ENCODE measurements at regions not wholly inside any gene's neighbourhood (a gene's known extent, or its start where the extent isn't known, plus 50 kb on each side); places are given as distances from the start of the nearest gene placed in this dataset.

- WGBS, 10 experiments = 10 to 100% (median 80%) methylated on average over 1 to 4 of the region's 4 CpGs; no CpG with 5 or more reads in 1 of the 10 experiments
- Histone ChIP-seq H3K27ac (no peak overlapping the region), H3K4me3 (no peak overlapping the region), H3K4me1 (replicated peaks in 1 of 2) (peaks cover 0 to under 1% of the 10 kb centered on the region in 2 donors)
- ATAC-seq (replicated peaks in 6 of 8) = peak in 3 of 8 experiments; percentile 66 to 95 (median 74)
- in situ Hi-C loops (cut with MboI; ENCODE audit: low pct_unique_long_range_greater_than_20kb in 2 of 9, low sequenced_read_pairs in 9 of 9, unreplicated experiment in 9 of 9) = no loop called here
Observed at GRCh38 chr2:21401022-21401698, 277.4 kb downstream of the TDRD15 start.

DNA sequence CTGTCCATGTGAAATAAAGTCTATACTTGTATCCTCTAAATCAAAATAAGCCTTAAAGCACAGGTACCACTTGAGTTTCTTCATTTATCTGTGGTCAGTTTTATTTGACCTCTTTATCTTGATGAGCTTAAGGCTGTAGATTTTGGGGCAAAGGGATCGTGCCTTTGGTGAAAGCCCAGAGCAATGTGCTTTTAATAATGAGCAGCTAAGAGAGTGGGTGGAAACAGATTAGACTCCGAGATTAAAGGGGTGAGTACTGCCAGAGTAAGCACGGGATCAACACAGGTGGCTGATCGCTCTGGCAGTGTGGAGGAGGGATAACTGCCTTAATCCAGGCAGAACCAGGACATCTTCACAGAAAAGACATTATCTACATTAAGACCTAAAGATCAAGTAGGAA is 280.4 kb downstream of the TDRD15 start:
- WGBS, 10 experiments = 3 to 100% (median 74%) methylated on average over 1 to 4 of the region's 4 CpGs; no CpG with 5 or more reads in 3 of the 10 experiments
- Histone ChIP-seq H3K4me3 (no peak overlapping the region), H3K4me1 (replicated peaks in 1 of 2) (peaks cover 0 to 15% of the 10 kb centered on the region in 2 donors), H3K27ac (no peak overlapping the region)
- in situ Hi-C loops (cut with MboI; ENCODE audit: low pct_unique_long_range_greater_than_20kb in 2 of 9, low sequenced_read_pairs in 9 of 9, unreplicated experiment in 9 of 9) = no loop called here
- ATAC-seq (replicated peaks in 6 of 8) = no peak

- ATAC-seq (replicated peaks in 6 of 8) = peak in 3 of 8 experiments; percentile 53 to 72 (median 63)
- in situ Hi-C loops (cut with MboI; ENCODE audit: low pct_unique_long_range_greater_than_20kb in 2 of 9, low sequenced_read_pairs in 9 of 9, unreplicated experiment in 9 of 9) = no loop called here
- Histone ChIP-seq H3K4me1 (replicated peaks in 1 of 2) (peaks cover 0 to 15% of the 10 kb centered on the region in 2 donors), H3K4me3 (no peak overlapping the region), H3K27ac (no peak overlapping the region)
- WGBS, 10 experiments = 5 to 100% (median 73%) methylated on average over 1 to 6 of the region's 7 CpGs
Observed at GRCh38 chr2:21404827-21405625, 281.3 kb downstream of the TDRD15 start.

GRCh38 chr2:21406386-21406785 is 282.6 kb downstream of the TDRD15 start:
- Histone ChIP-seq H3K27ac (no peak overlapping the region), H3K4me1 (replicated peaks in 1 of 2) (peaks cover 0 to 15% of the 10 kb centered on the region in 2 donors), H3K4me3 (no peak overlapping the region)
- WGBS, 10 experiments = 0 to 100% (median 43%) methylated on average over 1 of the region's 1 CpG; no CpG with 5 or more reads in 5 of the 10 experiments
- ATAC-seq (replicated peaks in 6 of 8) = peak in 4 of 8 experiments; percentile 42 to 50 (median 50)
- in situ Hi-C loops (cut with MboI; ENCODE audit: low pct_unique_long_range_greater_than_20kb in 2 of 9, low sequenced_read_pairs in 9 of 9, unreplicated experiment in 9 of 9) = no loop called here

DNA sequence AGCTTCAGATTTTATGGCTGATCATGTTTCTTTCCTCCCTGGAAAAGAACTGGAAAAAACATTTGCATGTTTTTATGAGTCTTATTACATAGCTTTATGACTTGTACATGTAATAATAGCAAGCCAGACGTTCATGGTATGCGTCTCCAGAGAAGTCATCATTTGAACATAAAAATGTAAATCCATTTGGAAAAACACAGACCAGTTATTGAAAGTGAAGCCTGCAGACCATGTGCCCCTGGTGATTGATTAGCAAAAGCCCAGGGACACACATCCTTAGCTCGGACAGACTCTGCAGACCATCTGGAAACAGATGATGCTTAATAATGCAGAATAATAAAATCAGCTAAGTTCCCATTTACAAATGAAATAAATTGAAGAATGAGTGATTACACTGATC is 283.1 kb downstream of the TDRD15 start:
- peak in 4 of 8 experiments; percentile 68 to 83 (median 78) for ATAC-seq (replicated peaks in 6 of 8)
- no peak overlapping the region for H3K27ac ChIP-seq
- in situ Hi-C loops (cut with MboI; ENCODE audit: low pct_unique_long_range_greater_than_20kb in 2 of 9, low sequenced_read_pairs in 9 of 9, unreplicated experiment in 9 of 9) = no loop called here
- WGBS, 10 experiments = 0 to 48% (median 25%) methylated on average over 1 to 3 of the region's 3 CpGs
- H3K4me3 ChIP-seq = no peak overlapping the region
- H3K4me1 ChIP-seq (replicated peaks in 1 of 2) = peaks cover 5 to 21% of the 10 kb centered on the region in 2 donors

- Histone ChIP-seq H3K4me3 (no peak overlapping the region), H3K4me1 (replicated peaks in 1 of 2) (peaks cover 14 to 30% of the 10 kb centered on the region in 2 donors), H3K27ac (no peak overlapping the region)
- peak in 1 of 8 experiments; percentile 8 for ATAC-seq (replicated peaks in 6 of 8)
- in situ Hi-C loops (cut with MboI; ENCODE audit: low pct_unique_long_range_greater_than_20kb in 2 of 9, low sequenced_read_pairs in 9 of 9, unreplicated experiment in 9 of 9) = no loop called here
- WGBS, 10 experiments = 20 to 100% (median 100%) methylated on average over 1 of the region's 1 CpG; no CpG with 5 or more reads in 6 of the 10 experiments
Observed at GRCh38 chr2:21407851-21408250, 284.1 kb downstream of the TDRD15 start.

DNA sequence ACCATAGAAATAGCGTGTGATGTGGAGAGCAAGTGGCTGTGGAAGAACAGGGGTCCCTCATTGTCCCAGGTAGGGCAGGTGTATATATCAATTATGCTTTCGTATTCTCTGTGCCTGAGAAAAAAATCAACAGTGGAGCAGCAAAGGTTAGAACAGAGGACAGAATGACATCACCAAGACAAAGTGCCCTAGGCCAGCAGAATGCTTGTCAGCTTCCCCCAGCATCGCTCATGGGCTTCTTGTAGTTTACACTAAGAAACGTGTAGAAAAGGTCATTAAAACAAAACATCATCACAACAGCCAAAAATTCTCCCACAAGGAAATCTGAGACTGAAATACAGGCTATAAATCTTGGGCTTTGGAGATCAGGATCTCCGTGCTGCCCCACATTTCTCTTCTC is 288.0 kb downstream of the TDRD15 start:
- H3K4me3 ChIP-seq = no peak overlapping the region

DNA sequence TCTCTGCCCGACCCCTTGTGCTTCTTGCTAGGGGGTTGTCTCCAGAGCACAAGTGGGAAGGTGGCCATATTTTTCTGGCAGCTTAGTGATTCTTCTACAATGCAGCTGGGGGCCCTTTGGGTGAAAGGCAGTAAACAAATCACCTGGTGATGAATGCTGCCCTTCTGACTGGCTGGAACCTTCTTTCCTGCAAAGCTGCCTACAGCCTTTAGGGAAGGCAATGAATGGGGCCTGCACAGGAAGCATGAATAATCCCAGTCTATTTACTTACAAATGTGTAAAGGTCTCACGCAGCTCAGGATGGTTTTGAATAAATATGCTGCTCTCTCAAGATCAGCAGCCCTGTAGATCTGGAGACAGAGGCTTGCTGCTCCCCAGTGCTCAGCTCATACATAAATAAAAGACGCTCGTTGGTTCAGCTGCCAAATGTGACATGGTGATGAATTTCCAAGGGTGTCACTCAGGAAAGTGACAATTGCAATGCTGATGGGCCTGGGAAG is 289.2 kb downstream of the TDRD15 start:
- WGBS, 10 experiments = 0 to 44% (median 25%) methylated on average over 1 to 4 of the region's 4 CpGs; no CpG with 5 or more reads in 4 of the 10 experiments
- ATAC-seq (replicated peaks in 6 of 8) = peak in 6 of 8 experiments; percentile 78 to 90 (median 88)
- H3K4me3 ChIP-seq = no peak overlapping the region
- H3K4me1 ChIP-seq (replicated peaks in 1 of 2) = peaks cover 20 to 23% of the 10 kb centered on the region in 2 donors
- in situ Hi-C loops (cut with MboI; ENCODE audit: low pct_unique_long_range_greater_than_20kb in 2 of 9, low sequenced_read_pairs in 9 of 9, unreplicated experiment in 9 of 9) = no loop called here
- peak overlapping the region in 1 of 2 donors; percentile 56 for H3K27ac ChIP-seq

More for the DNA sequence above, 288.0 kb downstream of the TDRD15 start:
- H3K27ac ChIP-seq = peak overlapping the region in 1 of 2 donors; percentile 23
- ATAC-seq (replicated peaks in 6 of 8) = peak in 5 of 8 experiments; percentile 48 to 78 (median 64)
- in situ Hi-C loops (cut with MboI; ENCODE audit: low pct_unique_long_range_greater_than_20kb in 2 of 9, low sequenced_read_pairs in 9 of 9, unreplicated experiment in 9 of 9) = no loop called here
- whole genome bisulfite sequencing, 10 experiments = 20 to 77% (median 57%) methylated on average over 1 to 5 of the region's 5 CpGs; no CpG with 5 or more reads in 2 of the 10 experiments
- H3K4me1 ChIP-seq (replicated peaks in 1 of 2) = peaks cover 20 to 31% of the 10 kb centered on the region in 2 donors

DNA sequence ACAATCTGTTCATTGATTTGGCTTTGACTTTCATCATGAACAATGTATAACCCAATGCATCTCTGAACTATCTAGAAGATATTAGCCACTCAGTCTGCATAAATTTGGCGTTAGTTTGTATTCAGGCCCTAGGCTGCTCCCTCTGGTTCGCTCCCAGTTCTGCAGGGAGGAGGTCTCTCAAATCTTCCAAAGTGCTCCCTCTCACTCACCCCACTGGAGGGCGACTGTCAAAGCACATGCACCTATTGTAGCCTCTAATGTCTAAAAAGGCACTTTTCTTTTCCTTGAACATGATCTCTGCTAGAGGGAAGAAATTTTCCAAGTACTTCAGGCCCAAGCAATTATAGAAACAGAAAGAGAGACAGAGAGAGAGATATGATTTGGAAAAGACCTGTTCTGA is 291.5 kb downstream of the TDRD15 start:
- ATAC-seq (replicated peaks in 6 of 8) = peak in 2 of 8 experiments; percentile 22 to 30
- in situ Hi-C loops (cut with MboI; ENCODE audit: low pct_unique_long_range_greater_than_20kb in 2 of 9, low sequenced_read_pairs in 9 of 9, unreplicated experiment in 9 of 9) = no loop called here
- 0 to 94% (median 59%) methylated on average over 1 to 3 of the region's 3 CpGs; no CpG with 5 or more reads in 2 of the 10 experiments for WGBS, 10 experiments
- Histone ChIP-seq H3K4me3 (no peak overlapping the region), H3K4me1 (replicated peaks in 1 of 2) (peaks cover 20 to 23% of the 10 kb centered on the region in 2 donors), H3K27ac (no peak overlapping the region)

DNA sequence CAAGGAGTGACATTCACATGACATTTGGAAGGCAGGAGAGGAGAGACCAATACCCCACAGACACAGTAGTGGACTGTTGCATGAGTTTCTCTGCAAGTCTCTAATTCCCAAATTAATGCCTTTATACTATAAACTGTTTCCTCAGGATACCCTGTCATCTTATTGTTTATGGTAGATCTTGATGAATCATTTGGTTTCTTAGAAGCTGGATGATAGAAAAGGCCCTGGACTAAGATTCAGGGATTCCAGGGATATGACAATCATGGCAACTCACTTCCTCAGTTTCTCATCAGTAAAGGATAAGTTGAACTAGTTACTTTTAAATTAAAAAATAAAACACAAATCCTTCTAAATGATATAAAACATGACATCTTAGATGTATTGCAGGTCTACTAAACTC is 292.5 kb downstream of the TDRD15 start:
- in situ Hi-C loops (cut with MboI; ENCODE audit: low pct_unique_long_range_greater_than_20kb in 2 of 9, low sequenced_read_pairs in 9 of 9, unreplicated experiment in 9 of 9) = no loop called here
- H3K27ac ChIP-seq = no peak overlapping the region

GRCh38 chr2:21418456-21418855 is 294.7 kb downstream of the TDRD15 start:
- H3K4me1 ChIP-seq (replicated peaks in 1 of 2) = peaks cover 4 to 13% of the 10 kb centered on the region in 2 donors
- WGBS, 10 experiments = 0 to 100% (median 61%) methylated on average over 1 to 4 of the region's 4 CpGs

More for the DNA sequence above, 292.5 kb downstream of the TDRD15 start:
- no peak for ATAC-seq (replicated peaks in 6 of 8)
- Histone ChIP-seq H3K4me3 (no peak overlapping the region), H3K4me1 (replicated peaks in 1 of 2) (peaks cover 24 to 29% of the 10 kb centered on the region in 2 donors)

DNA sequence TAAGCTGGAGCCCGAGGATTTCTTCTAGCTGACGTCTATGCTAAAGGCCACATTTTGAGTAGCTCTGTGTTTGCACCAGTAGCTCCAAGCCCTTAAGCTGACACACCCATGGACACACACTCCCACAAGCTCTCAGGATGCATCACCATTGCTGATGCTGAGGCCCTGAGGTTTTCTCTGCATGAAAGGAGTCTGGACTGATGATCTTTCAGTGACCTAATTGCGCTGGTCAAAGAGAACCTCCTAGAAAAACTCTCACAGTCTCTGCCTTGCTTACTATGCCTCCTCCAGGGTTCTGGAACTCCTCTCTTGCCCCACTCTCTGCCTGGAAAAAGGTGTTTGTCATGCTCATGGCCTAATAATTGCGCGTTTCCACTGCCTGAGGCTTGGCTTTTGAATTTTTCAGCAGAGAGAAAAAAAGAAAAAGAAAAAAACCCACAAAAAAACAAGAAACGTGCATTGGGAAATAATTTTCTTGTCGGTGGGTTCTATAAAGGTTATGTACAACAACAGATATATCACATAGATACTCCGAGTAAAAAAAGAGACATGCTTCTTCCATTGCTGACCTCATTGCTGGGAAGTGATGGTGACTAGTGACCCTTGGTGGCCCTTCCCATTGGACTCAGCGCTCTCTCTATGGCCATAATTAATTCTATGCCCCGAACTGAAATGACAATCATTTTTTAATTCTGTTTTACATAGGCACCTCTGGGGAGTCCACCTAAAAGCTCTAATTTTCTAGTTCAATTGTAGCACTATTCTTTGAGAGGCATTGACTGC is 297.0 kb downstream of the TDRD15 start:
- 9 to 100% (median 58%) methylated on average over 1 to 9 of the region's 10 CpGs for WGBS, 10 experiments
- Histone ChIP-seq H3K27ac (no peak overlapping the region), H3K4me3 (no peak overlapping the region), H3K4me1 (replicated peaks in 1 of 2) (peaks cover 4 to 11% of the 10 kb centered on the region in 2 donors)
- ATAC-seq (replicated peaks in 6 of 8) = peak; percentile 57 to 87 (median 76)
- in situ Hi-C loops (cut with MboI; ENCODE audit: low pct_unique_long_range_greater_than_20kb in 2 of 9, low sequenced_read_pairs in 9 of 9, unreplicated experiment in 9 of 9) = no loop called here

More at GRCh38 chr2:21418456-21418855, 294.7 kb downstream of the TDRD15 start:
- H3K27ac ChIP-seq = no peak overlapping the region
- in situ Hi-C loops (cut with MboI; ENCODE audit: low pct_unique_long_range_greater_than_20kb in 2 of 9, low sequenced_read_pairs in 9 of 9, unreplicated experiment in 9 of 9) = no loop called here
- no peak for ATAC-seq (replicated peaks in 6 of 8)
- H3K4me3 ChIP-seq = no peak overlapping the region

Data from motor neuron (in vitro differentiated cells).